Stimulated activated CD8-positive, alpha-beta memory T cell treated with anti-CD3 and anti-CD28 coated beads, Interleukin-2, amount 100 ng/mL, for 48 hours (primary cell): ENCODE measurements at regions not wholly inside any gene's neighbourhood (a gene's known extent, or its start where the extent isn't known, plus 50 kb on each side); places are given as distances from the start of the nearest gene placed in this dataset.
A peak's percentile ranks its signal among the peaks of the same experiment; 100 is the strongest.

Source experiments
- DNase-seq, 2 donors: peaks; one replicate each; pipeline ENCODE4 v3.0.0-alpha.2; 2020; ENCODE audit warnings: low read depth in 2 of 2

GRCh38 chr9:91098203-91098850, 263.4 kb downstream of the AUH start:
- DNase-seq: no peak

- no peak for DNase-seq
Observed at GRCh38 chr9:91099436-91099835, 262.3 kb downstream of the AUH start.

- DNase-seq: no peak
Observed at GRCh38 chr9:91100878-91101450, 260.8 kb downstream of the AUH start.

GRCh38 chr9:91101611-91102168, 260.0 kb downstream of the AUH start:
- peak; percentile 61 to 78 for DNase-seq

- DNase-seq: no peak
Observed at GRCh38 chr9:91102269-91102668, 259.4 kb downstream of the AUH start.

GRCh38 chr9:91103931-91104330, 257.8 kb downstream of the AUH start:
- no peak for DNase-seq

GRCh38 chr9:91106415-91107081, 255.2 kb downstream of the AUH start:
- DNase-seq: no peak

GRCh38 chr9:91111226-91111625, 250.5 kb downstream of the AUH start:
- DNase-seq: no peak

GRCh38 chr9:91111876-91112275, 249.8 kb downstream of the AUH start:
- no peak for DNase-seq

- no peak for DNase-seq
Observed at GRCh38 chr9:91113016-91113415, 248.7 kb downstream of the AUH start.

GRCh38 chr9:91114450-91114849, 247.3 kb downstream of the AUH start:
- DNase-seq: no peak

GRCh38 chr9:91116211-91116610, 245.5 kb downstream of the AUH start:
- DNase-seq: no peak

- DNase-seq: no peak
Observed at GRCh38 chr9:91116711-91117110, 245.0 kb downstream of the AUH start.

GRCh38 chr9:91117474-91117891, 244.2 kb downstream of the AUH start:
- no peak for DNase-seq

GRCh38 chr9:91117959-91118703, 243.6 kb downstream of the AUH start:
- no peak for DNase-seq

- no peak for DNase-seq
Observed at GRCh38 chr9:91118704-91119025, 243.1 kb downstream of the AUH start.

GRCh38 chr9:91119142-91119541, 242.6 kb downstream of the AUH start:
- no peak for DNase-seq

GRCh38 chr9:91119679-91120078, 242.0 kb downstream of the AUH start:
- DNase-seq: no peak

GRCh38 chr9:91120200-91120599, 241.5 kb downstream of the AUH start:
- no peak for DNase-seq

- no peak for DNase-seq
Observed at GRCh38 chr9:91122755-91123154, 239.0 kb downstream of the AUH start.

- no peak for DNase-seq
Observed at GRCh38 chr9:91126761-91127445, 234.8 kb downstream of the AUH start.

GRCh38 chr9:91127653-91128052, 234.1 kb downstream of the AUH start:
- DNase-seq: no peak
